Astrocyte (in vitro differentiated cells and primary cell): ENCODE measurements at regions not wholly inside any gene's neighbourhood (a gene's known extent, or its start where the extent isn't known, plus 50 kb on each side); places are given as distances from the start of the nearest gene placed in this dataset.

Experiments used
- CTCF ChIP-seq: IDR thresholded peaks from 2 replicates; pipeline ENCODE4 v1.5.1; 2011; ENCODE audit warnings: low read depth, mild to moderate bottlenecking, inconsistent platforms, low read length, moderate library complexity; ENCODE audit not compliant: insufficient read depth
- EZH2 ChIP-seq: IDR thresholded peaks from 2 replicates; pipeline ENCODE4 v1.6.1; 2012; ENCODE audit warnings: mild to moderate bottlenecking, low read length, inconsistent platforms; ENCODE audit not compliant: insufficient read depth

GRCh38 chr16:8453359-8453758 is 137.0 kb downstream of the TMEM114 start:
- no peak for TF ChIP-seq CTCF
- no peak for TF ChIP-seq EZH2
